ENCODE measurements at regions not wholly inside any gene's neighbourhood (a gene's known extent, or its start where the extent isn't known, plus 50 kb on each side); places are given as distances from the start of the nearest gene placed in this dataset.

DNA sequence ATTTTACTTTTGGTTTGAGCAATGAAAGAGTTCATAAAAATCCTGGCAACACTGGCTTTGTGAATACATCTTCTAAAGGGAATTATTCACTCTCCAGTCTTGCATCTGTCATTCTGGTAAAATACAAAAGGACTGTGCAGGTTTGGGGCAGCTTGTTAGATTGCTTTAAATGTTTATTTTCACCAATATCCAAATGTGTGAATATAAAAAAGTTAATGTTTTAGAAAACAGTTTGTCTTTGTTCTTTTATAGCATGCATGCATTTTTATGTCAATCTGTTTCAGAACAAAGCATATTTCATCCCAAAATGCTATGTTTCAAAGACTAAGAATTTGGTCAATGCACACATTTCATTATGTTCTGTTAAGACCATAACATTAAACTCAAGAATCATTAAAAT is 1145.4 kb downstream of the OLFM4 start:
- Histone ChIP-seq H3K27me3 (no peaks in the 10 kb centered on the region), H3K4me3 (no peak overlapping the region), H3K4me1 (no peaks in the 10 kb centered on the region), H3K27ac (no peak overlapping the region), H3K9me3 (no peaks in the 10 kb centered on the region), H3K36me3 (no peaks in the 10 kb centered on the region)
- TF ChIP-seq POLR2A (IDR thresholded peaks at IDR 0.05) = no peak
- TF ChIP-seq POLR2AphosphoS5 (IDR thresholded peaks at IDR 0.05) = no peak
- no peak for TF ChIP-seq EP300 (IDR thresholded peaks at IDR 0.05)
- TF ChIP-seq, protein P1, sequence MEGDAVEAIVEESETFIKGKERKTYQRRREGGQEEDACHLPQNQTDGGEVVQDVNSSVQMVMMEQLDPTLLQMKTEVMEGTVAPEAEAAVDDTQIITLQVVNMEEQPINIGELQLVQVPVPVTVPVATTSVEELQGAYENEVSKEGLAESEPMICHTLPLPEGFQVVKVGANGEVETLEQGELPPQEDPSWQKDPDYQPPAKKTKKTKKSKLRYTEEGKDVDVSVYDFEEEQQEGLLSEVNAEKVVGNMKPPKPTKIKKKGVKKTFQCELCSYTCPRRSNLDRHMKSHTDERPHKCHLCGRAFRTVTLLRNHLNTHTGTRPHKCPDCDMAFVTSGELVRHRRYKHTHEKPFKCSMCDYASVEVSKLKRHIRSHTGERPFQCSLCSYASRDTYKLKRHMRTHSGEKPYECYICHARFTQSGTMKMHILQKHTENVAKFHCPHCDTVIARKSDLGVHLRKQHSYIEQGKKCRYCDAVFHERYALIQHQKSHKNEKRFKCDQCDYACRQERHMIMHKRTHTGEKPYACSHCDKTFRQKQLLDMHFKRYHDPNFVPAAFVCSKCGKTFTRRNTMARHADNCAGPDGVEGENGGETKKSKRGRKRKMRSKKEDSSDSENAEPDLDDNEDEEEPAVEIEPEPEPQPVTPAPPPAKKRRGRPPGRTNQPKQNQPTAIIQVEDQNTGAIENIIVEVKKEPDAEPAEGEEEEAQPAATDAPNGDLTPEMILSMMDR (IDR thresholded peaks at IDR 0.05) = no peak
- no peak for DNase-seq
- intact Hi-C loops (cut with DNase I) = no loop called here

DNA sequence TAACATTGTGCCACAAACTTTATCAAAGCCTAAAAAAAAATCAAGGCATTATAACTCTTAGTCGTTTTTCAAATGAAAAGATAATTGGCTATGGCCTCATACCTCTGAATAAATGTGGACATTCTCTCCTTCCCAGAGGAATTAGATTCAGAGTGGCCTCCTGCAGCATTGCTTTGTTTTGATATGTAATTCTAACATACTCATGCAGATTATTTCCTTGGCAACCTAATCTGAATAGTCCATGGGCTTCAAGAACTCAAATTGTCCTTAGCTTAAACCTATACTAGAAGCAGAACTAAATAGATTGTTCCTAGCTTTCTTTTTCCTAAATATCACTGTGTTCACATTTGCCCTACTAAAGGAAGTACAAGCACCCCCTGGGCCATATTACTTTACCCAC is 1146.9 kb downstream of the OLFM4 start:
- H3K4me3 ChIP-seq = no peak overlapping the region
- no peak overlapping the region for H3K27ac ChIP-seq
- no peak for DNase-seq
- H3K9me3 ChIP-seq = no peaks in the 10 kb centered on the region
- H3K27me3 ChIP-seq = no peaks in the 10 kb centered on the region
- WGBS, 2 donors = 48 to 62% methylated on average over 1 of the region's 1 CpG
- no peaks in the 10 kb centered on the region for H3K4me1 ChIP-seq
- intact Hi-C loops (cut with DNase I) = no loop called here
- H3K36me3 ChIP-seq = no peaks in the 10 kb centered on the region
- TF ChIP-seq, protein P1 (IDR thresholded peaks at IDR 0.05) = no peak
- no peak for TF ChIP-seq POLR2A (IDR thresholded peaks at IDR 0.05)
- TF ChIP-seq POLR2AphosphoS5 (IDR thresholded peaks at IDR 0.05) = no peak
- TF ChIP-seq EP300 (IDR thresholded peaks at IDR 0.05) = no peak

DNA sequence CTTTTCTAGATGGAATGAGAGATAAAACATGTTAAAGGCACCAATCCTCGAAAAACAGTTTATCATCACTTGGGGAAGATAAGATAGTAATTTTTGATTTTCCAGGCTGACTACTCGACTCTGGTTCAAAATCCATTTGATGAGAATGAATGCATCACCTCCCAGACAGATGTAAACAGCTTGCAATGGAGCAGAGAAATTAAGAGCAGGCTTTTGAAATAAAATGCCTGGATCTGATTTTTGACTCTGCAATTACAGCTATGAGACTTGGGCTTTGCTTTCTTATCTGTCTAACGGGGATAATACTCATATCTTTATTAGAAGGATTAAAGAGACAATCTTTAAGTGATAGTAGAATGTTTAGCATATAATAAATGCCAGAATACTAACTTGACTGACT is 1148.9 kb downstream of the OLFM4 start:
- H3K4me3 ChIP-seq = no peak overlapping the region
- intact Hi-C loops (cut with DNase I) = no loop called here
- TF ChIP-seq POLR2A (IDR thresholded peaks at IDR 0.05) = no peak
- no peak for TF ChIP-seq POLR2AphosphoS5 (IDR thresholded peaks at IDR 0.05)
- TF ChIP-seq EP300 (IDR thresholded peaks at IDR 0.05) = no peak
- TF ChIP-seq, protein P1 (IDR thresholded peaks at IDR 0.05) = no peak
- H3K36me3 ChIP-seq = no peaks in the 10 kb centered on the region
- no peak overlapping the region for H3K27ac ChIP-seq
- no peaks in the 10 kb centered on the region for H3K4me1 ChIP-seq
- H3K9me3 ChIP-seq = no peaks in the 10 kb centered on the region
- no peaks in the 10 kb centered on the region for H3K27me3 ChIP-seq
- 50 to 66% methylated on average over 3 of the region's 3 CpGs for WGBS, 2 donors
- DNase-seq = no peak

DNA sequence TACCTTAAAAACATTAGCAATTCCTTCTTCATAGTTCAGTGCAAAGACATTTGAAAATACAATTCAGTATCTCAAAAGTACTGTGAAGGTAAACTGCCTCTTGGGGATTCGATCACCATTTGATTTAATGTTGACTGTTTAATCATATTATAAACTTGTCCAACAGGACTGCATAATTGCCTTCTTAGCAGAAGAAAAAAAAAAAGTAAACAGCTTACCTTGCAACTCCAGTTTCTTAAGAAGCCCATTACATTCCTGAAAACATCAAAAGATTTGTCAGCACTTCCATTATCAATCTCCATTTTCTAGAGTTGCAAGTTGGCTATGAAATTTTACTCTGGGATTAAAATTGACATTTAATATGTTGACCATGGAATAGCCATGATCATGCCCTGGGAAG is 1154.6 kb downstream of the OLFM4 start:
- Histone ChIP-seq H3K9me3 (no peaks in the 10 kb centered on the region), H3K36me3 (no peaks in the 10 kb centered on the region), H3K27me3 (no peaks in the 10 kb centered on the region), H3K4me3 (no peak overlapping the region), H3K4me1 (no peaks in the 10 kb centered on the region), H3K27ac (no peak overlapping the region)
- no peak for DNase-seq
- intact Hi-C loops (cut with DNase I) = no loop called here
- 0 to 75% methylated on average over 1 of the region's 1 CpG for WGBS, 2 donors
- no peak for TF ChIP-seq POLR2A (IDR thresholded peaks at IDR 0.05)
- TF ChIP-seq, protein P1 (IDR thresholded peaks at IDR 0.05) = no peak
- no peak for TF ChIP-seq POLR2AphosphoS5 (IDR thresholded peaks at IDR 0.05)
- no peak for TF ChIP-seq EP300 (IDR thresholded peaks at IDR 0.05)

DNA sequence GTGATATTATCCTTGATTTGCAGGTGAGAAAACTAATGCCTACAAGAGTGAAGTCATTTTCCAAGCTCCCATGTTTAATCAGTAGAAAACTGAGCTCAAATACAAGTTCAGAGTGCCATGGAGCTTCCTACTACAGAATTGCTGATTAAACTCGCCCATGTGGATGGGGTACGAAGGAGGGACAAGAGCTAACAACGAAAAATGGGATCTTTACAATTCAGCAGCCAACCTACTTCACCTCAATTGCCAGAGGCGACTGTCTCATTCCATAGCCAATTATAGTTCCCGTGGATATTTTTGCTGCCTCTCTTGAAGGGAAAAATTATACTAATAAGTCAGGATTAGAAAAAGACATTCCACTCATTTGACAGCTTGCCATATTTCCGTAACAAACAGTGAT is 1155.1 kb downstream of the OLFM4 start:
- no peak for DNase-seq
- no peaks in the 10 kb centered on the region for H3K27me3 ChIP-seq
- no peak overlapping the region for H3K4me3 ChIP-seq
- H3K36me3 ChIP-seq = no peaks in the 10 kb centered on the region
- WGBS, 2 donors = 70 to 79% methylated on average over 6 of the region's 6 CpGs
- H3K4me1 ChIP-seq = no peaks in the 10 kb centered on the region
- TF ChIP-seq EP300 (IDR thresholded peaks at IDR 0.05) = no peak
- no peak for TF ChIP-seq POLR2A (IDR thresholded peaks at IDR 0.05)
- intact Hi-C loops (cut with DNase I) = no loop called here
- no peak overlapping the region for H3K27ac ChIP-seq
- H3K9me3 ChIP-seq = no peaks in the 10 kb centered on the region

Measured in sigmoid colon (tissue), 6 donors.